ENCODE measurements at regions not wholly inside any gene's neighbourhood (a gene's known extent, or its start where the extent isn't known, plus 50 kb on each side); places are given as distances from the start of the nearest gene placed in this dataset.

DNA sequence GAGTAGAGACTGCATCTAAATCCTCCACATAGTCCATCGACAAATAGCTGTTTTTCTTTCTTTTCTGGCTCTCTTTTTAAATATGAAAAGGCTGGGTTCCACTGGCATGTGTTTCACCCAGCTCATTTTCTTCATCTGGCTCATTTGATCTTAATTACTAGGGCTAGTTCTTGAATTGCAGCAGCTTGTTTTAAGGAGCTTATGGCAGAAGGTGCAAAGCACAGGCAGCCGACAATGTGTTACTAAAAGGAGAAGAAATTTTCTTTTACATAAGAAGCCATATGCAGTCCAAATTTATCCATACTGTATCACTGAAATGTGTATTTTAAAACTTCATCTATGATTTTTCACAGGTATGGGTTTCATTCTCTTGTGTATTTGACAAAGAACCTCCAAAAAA lies 205.6 kb upstream of the PTER start:
- Histone ChIP-seq H3K9me3 (peaks cover 0 to 11% of the 10 kb centered on the region in 2 donors), H3K27me3 (no peaks in the 10 kb centered on the region), H3K4me1 (no peaks in the 10 kb centered on the region), H3K36me3 (no peaks in the 10 kb centered on the region), H3K4me3 (no peak overlapping the region), H3K27ac (no peak overlapping the region)
- intact Hi-C loops (cut with DNase I), result no loop called here
- DNase-seq, result no peak
- no peak for TF ChIP-seq CTCF (IDR thresholded peaks at IDR 0.05)
- ATAC-seq, result no peak

GRCh38 chr10:16231734-16232435 lies 204.9 kb upstream of the PTER start:
- Histone ChIP-seq H3K36me3 (no peaks in the 10 kb centered on the region), H3K27me3 (no peaks in the 10 kb centered on the region), H3K27ac (no peak overlapping the region), H3K4me3 (no peak overlapping the region), H3K9me3 (peaks cover 0 to 4% of the 10 kb centered on the region in 2 donors), H3K4me1 (no peaks in the 10 kb centered on the region)
- intact Hi-C loops (cut with DNase I), result no loop called here
- no peak for ATAC-seq
- no peak for DNase-seq
- no peak for TF ChIP-seq CTCF (IDR thresholded peaks at IDR 0.05)

DNA sequence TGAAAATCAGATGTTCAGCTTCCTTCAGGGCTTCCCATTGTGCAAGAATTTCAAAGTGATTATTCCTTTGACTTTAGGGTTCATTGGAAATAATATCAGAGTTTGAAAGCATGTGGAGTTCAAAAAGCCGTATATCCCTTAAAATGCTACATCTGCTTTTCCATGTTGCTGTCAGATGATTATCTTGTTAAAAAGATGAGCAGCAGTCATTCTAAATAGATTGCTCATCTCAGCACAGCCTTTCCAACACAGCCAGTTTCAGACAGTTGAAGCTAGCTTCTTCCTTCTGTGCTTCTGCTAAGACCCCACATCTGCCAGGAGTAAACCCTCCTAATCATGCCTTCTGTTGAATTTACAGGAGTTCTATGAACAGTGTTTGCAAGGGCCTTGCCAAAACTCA lies 204.4 kb upstream of the PTER start:
- Histone ChIP-seq H3K36me3 (no peaks in the 10 kb centered on the region), H3K9me3 (no peaks in the 10 kb centered on the region), H3K27ac (no peak overlapping the region), H3K4me3 (no peak overlapping the region), H3K27me3 (no peaks in the 10 kb centered on the region), H3K4me1 (no peaks in the 10 kb centered on the region)
- no peak for ATAC-seq
- DNase-seq, result no peak
- intact Hi-C loops (cut with DNase I), result no loop called here
- no peak for TF ChIP-seq CTCF (IDR thresholded peaks at IDR 0.05)

DNA sequence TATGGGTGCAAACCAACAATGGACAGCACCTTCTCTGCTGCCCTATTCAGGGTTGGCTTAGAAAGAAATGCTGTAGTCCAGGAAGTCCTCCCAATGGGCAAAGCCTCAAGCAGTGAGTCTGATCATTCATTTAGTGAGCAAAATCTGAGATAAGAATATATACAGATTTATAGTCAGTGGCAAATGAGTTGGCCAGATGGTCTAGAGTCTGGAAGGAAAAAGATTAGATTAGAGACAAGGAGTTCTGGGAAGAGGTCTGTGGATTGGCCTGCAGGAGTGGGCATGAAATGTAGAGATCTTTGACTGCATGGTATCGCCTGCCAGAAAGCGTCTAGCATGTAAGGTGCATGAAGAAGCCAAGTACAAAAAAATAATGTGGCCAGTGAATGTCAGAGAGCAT lies 201.9 kb upstream of the PTER start:
- TF ChIP-seq CTCF (IDR thresholded peaks at IDR 0.05), result no peak
- Histone ChIP-seq H3K27ac (no peak overlapping the region), H3K4me1 (no peaks in the 10 kb centered on the region), H3K4me3 (no peak overlapping the region), H3K9me3 (peaks cover 0 to 5% of the 10 kb centered on the region in 2 donors), H3K27me3 (no peaks in the 10 kb centered on the region), H3K36me3 (no peaks in the 10 kb centered on the region)
- no peak for ATAC-seq
- DNase-seq, result no peak
- intact Hi-C loops (cut with DNase I), result no loop called here

GRCh38 chr10:16242446-16242845 lies 194.4 kb upstream of the PTER start:
- no peak overlapping the region for H3K4me3 ChIP-seq
- H3K27me3 ChIP-seq, result no peaks in the 10 kb centered on the region
- no peak for TF ChIP-seq CTCF (IDR thresholded peaks at IDR 0.05)
- H3K27ac ChIP-seq, result no peak overlapping the region
- ATAC-seq (no peak), DNase-seq (no peak)
- H3K36me3 ChIP-seq, result no peaks in the 10 kb centered on the region
- peaks cover 0 to 8% of the 10 kb centered on the region in 2 donors for H3K9me3 ChIP-seq
- intact Hi-C loops (cut with DNase I), result no loop called here
- H3K4me1 ChIP-seq, result no peaks in the 10 kb centered on the region
